ENCODE measurements at regions not wholly inside any gene's neighbourhood (a gene's known extent, or its start where the extent isn't known, plus 50 kb on each side); places are given as distances from the start of the nearest gene placed in this dataset.
"Not testable (repeated sequence)": the region's sequence is repeated elsewhere in the genome, so short reads cannot be mapped to it uniquely, and the experiment has no call there.

DNA sequence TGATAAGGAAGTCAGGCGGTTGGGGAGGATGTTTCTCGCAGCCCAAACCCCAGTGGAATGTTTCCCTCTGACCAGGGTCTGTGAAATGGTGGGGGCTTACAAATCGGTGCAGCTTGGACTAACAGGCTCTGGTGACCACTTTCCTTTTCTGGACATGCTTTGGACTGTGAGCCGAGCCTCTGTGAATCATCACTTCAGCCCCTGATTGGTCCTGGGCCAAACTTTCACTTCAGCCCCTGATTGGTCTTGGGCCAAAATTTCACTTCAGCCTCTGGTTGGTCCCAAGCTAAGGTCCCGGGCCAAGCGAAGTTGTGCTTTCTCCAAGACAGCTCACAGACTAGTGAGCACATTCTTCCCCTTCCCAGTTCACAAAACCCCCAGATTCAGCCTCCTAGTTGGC lies 223.7 kb upstream of the ANKRD20A1 start:
- H3K36me3 ChIP-seq (ENCODE audit: low read depth); DNase-seq (ENCODE audit: low spot score); H3K27ac ChIP-seq (ENCODE audit: poor library complexity, severe bottlenecking); H3K9me3 ChIP-seq (ENCODE audit: severe bottlenecking); H3K4me3 ChIP-seq (ENCODE audit: severe bottlenecking); ATAC-seq (ENCODE audit: low read depth); H3K4me1 ChIP-seq (ENCODE audit: insufficient read depth, poor library complexity, severe bottlenecking); H3K27me3 ChIP-seq (ENCODE audit: insufficient read depth, poor library complexity, severe bottlenecking): not testable (repeated sequence)

DNA sequence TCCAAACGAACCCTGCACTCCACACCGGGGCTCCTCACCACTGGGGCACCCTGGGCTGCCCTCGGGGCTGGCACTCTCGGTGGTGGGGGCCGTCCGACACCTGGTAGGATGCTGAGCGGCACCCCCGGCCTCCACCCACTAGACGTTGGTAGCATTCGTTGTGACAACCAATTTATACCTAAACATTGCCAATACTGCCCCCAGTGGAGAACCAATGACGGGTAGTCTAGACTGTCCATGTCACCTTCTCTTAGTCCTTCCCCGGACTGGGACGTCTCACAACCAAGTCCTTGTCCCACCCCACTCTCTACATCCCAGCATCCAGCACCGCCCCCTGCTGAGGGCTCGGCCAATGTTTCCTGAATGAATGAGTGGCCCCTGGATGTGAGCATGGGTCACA lies 246.8 kb upstream of the ANKRD20A1 start:
- not testable (repeated sequence) for H3K27ac ChIP-seq (ENCODE audit: poor library complexity, severe bottlenecking); H3K36me3 ChIP-seq (ENCODE audit: low read depth); H3K4me1 ChIP-seq (ENCODE audit: insufficient read depth, poor library complexity, severe bottlenecking); ATAC-seq (ENCODE audit: low read depth); H3K4me3 ChIP-seq (ENCODE audit: severe bottlenecking); H3K27me3 ChIP-seq (ENCODE audit: insufficient read depth, poor library complexity, severe bottlenecking); H3K9me3 ChIP-seq (ENCODE audit: severe bottlenecking)
- peak; percentile 71 for DNase-seq (ENCODE audit: low spot score)

DNA sequence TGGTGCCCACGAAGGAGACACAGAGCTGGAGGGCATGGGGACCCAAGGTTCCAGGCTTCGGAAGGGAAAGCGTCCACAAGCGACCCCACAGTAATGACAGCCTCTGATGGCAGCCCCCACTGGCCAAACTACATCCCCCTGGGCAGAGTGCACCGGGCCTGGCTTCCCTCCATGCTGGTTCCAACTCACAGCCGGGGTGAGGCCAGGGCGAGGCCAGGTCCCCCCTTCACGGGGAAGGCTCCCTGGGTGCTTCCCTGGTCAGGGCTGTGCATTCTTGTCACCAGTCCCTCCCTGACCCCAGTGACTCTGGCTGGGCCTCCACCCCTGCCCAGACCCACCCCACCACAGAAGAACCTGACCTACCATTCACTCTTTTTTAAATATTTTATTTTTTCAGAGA lies 248.9 kb upstream of the ANKRD20A1 start:
- H3K4me3 ChIP-seq (ENCODE audit: severe bottlenecking); H3K27me3 ChIP-seq (ENCODE audit: insufficient read depth, poor library complexity, severe bottlenecking); H3K36me3 ChIP-seq (ENCODE audit: low read depth); H3K4me1 ChIP-seq (ENCODE audit: insufficient read depth, poor library complexity, severe bottlenecking); H3K27ac ChIP-seq (ENCODE audit: poor library complexity, severe bottlenecking); ATAC-seq (ENCODE audit: low read depth); H3K9me3 ChIP-seq (ENCODE audit: severe bottlenecking); DNase-seq (ENCODE audit: low spot score): not testable (repeated sequence)

DNA sequence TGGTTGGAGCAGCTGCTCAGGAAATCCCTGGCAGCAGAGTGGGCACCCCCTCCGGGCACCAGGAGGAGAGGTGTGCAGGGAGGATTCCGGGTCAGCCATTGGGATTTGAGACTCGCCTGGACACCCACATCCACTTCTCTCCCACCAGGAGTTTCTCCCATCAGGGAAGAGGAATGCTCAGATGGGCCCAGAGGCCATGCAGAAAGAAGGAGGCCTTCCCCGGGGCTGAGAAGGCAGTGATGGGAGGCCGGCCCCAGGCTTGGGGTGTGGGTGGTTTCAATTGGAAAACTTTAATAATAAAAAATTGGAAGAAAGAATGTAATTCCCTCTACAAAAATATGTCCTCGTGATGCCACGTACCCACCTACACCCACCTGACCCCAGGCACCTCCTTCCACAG lies 249.3 kb upstream of the ANKRD20A1 start:
- DNase-seq (ENCODE audit: low spot score); H3K9me3 ChIP-seq (ENCODE audit: severe bottlenecking); H3K27ac ChIP-seq (ENCODE audit: poor library complexity, severe bottlenecking); H3K4me1 ChIP-seq (ENCODE audit: insufficient read depth, poor library complexity, severe bottlenecking); H3K27me3 ChIP-seq (ENCODE audit: insufficient read depth, poor library complexity, severe bottlenecking); H3K36me3 ChIP-seq (ENCODE audit: low read depth); H3K4me3 ChIP-seq (ENCODE audit: severe bottlenecking); ATAC-seq (ENCODE audit: low read depth): not testable (repeated sequence)

DNA sequence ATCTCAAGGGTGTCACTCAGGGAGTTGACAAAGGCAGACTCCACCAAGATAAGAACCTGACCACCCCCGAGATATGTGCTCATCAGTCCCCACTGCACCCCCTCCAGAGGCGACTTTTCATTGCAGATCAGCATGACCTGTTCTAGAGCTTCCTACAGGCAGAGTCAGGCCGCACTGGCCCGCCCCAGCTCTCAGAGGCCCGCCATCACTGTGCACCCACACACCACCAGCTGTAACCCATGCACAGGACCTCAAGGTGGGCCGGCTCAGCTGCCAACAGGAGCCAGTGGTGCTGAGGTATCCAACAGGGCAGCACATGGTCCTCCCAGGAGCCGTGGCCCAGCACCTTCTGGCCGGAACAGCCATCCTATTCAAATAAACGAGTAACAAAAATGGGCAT lies 253.6 kb upstream of the ANKRD20A1 start:
- ATAC-seq (ENCODE audit: low read depth), result not testable (repeated sequence)

DNA sequence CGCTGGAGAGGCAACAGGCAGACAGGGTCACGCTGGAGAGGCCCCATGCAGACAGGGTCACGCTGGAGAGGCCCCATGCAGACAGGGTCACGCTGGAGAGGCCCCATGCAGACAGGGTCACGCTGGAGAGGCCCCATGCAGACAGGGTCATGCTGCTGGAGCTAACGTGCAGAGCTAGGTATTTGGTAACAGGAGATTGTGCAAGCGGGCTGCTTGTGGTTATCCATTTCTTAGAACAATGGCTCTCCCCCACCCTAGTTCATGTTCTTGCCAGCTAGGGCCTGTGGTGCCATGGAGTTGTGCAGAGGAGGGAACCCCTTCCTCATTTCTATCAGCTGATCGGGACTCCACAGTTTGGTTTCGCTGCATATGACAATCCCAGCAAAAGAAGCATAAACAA lies 255.1 kb upstream of the ANKRD20A1 start:
- H3K27ac ChIP-seq (ENCODE audit: poor library complexity, severe bottlenecking); H3K9me3 ChIP-seq (ENCODE audit: severe bottlenecking); H3K27me3 ChIP-seq (ENCODE audit: insufficient read depth, poor library complexity, severe bottlenecking); ATAC-seq (ENCODE audit: low read depth); DNase-seq (ENCODE audit: low spot score); H3K4me3 ChIP-seq (ENCODE audit: severe bottlenecking); H3K36me3 ChIP-seq (ENCODE audit: low read depth); H3K4me1 ChIP-seq (ENCODE audit: insufficient read depth, poor library complexity, severe bottlenecking): not testable (repeated sequence)

More for the DNA sequence above, 253.6 kb upstream of the ANKRD20A1 start:
- not testable (repeated sequence) for H3K9me3 ChIP-seq (ENCODE audit: severe bottlenecking); H3K36me3 ChIP-seq (ENCODE audit: low read depth); H3K4me1 ChIP-seq (ENCODE audit: insufficient read depth, poor library complexity, severe bottlenecking); H3K27me3 ChIP-seq (ENCODE audit: insufficient read depth, poor library complexity, severe bottlenecking); H3K27ac ChIP-seq (ENCODE audit: poor library complexity, severe bottlenecking); DNase-seq (ENCODE audit: low spot score); H3K4me3 ChIP-seq (ENCODE audit: severe bottlenecking)

DNA sequence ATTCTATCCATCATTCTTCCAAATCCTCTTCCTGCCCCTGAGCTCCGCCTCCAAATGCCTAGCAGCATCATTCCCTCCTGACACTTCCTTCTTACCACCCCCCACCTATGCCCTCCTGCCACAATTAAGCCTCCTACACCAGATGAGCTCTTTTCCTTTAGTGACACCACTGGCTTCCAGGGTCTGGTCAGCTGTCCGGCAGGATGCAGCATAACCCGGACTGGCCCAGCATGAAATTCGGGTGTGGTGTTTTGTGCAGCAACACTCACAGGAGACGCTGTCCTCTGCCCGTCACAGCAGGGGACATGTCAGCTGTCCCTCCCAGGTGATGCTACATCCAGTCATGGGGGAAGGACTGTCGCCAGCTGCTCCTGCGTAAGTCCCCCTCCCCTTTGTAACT lies 266.3 kb upstream of the ANKRD20A1 start:
- H3K27me3 ChIP-seq (ENCODE audit: insufficient read depth, poor library complexity, severe bottlenecking), result not testable (repeated sequence)

DNA sequence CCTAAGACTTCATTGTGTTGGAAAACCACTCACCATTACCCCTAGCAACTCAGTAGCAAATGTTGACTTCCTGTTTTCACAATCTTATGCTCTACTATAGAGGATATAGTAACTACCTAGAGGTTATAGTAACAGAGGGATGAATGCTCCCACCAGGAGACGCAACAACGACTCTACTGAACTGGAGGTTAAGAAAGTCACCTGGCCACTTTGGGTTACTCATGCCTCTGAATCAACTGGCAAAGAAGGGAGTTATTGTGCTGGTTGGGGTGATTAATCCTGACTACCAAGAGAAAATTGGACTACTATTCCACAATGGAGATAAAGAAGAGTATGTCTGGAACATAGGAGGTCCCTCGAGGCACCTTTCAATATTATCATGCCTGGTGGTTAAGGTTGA lies 302.9 kb upstream of the ANKRD20A1 start:
- H3K27me3 ChIP-seq (ENCODE audit: insufficient read depth, poor library complexity, severe bottlenecking); H3K4me3 ChIP-seq (ENCODE audit: severe bottlenecking); H3K4me1 ChIP-seq (ENCODE audit: insufficient read depth, poor library complexity, severe bottlenecking); H3K27ac ChIP-seq (ENCODE audit: poor library complexity, severe bottlenecking); DNase-seq (ENCODE audit: low spot score); H3K9me3 ChIP-seq (ENCODE audit: severe bottlenecking); H3K36me3 ChIP-seq (ENCODE audit: low read depth): not testable (repeated sequence)
- ATAC-seq (ENCODE audit: low read depth), result peak; percentile 88

More for the DNA sequence above, 266.3 kb upstream of the ANKRD20A1 start:
- DNase-seq (ENCODE audit: low spot score); H3K27ac ChIP-seq (ENCODE audit: poor library complexity, severe bottlenecking); ATAC-seq (ENCODE audit: low read depth); H3K4me3 ChIP-seq (ENCODE audit: severe bottlenecking); H3K4me1 ChIP-seq (ENCODE audit: insufficient read depth, poor library complexity, severe bottlenecking); H3K36me3 ChIP-seq (ENCODE audit: low read depth); H3K9me3 ChIP-seq (ENCODE audit: severe bottlenecking): not testable (repeated sequence)

DNA sequence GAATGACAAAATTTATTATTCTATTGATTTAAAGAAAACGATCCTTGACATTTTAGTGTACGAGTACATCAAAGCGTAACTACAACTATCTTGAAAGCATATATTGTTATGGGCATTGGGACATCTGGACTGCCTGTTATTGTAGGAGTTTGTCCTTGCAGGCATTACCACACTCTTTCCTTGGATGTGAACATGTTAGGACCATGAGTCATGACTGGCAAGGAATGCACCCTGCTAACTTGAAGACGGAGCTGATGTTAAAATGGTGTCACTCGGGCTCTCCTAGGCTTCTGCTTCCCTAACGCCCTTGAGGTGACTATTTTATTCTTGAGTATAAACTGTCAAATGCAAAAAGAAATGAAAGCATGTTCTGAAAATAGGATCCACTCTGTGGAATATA lies 308.7 kb upstream of the ANKRD20A1 start:
- H3K4me3 ChIP-seq (ENCODE audit: severe bottlenecking); H3K9me3 ChIP-seq (ENCODE audit: severe bottlenecking); H3K27ac ChIP-seq (ENCODE audit: poor library complexity, severe bottlenecking); H3K36me3 ChIP-seq (ENCODE audit: low read depth); H3K4me1 ChIP-seq (ENCODE audit: insufficient read depth, poor library complexity, severe bottlenecking); H3K27me3 ChIP-seq (ENCODE audit: insufficient read depth, poor library complexity, severe bottlenecking); DNase-seq (ENCODE audit: low spot score): not testable (repeated sequence)
- peak; percentile 62; the same call in 1 of the 3 replicates for ATAC-seq (ENCODE audit: low read depth)

DNA sequence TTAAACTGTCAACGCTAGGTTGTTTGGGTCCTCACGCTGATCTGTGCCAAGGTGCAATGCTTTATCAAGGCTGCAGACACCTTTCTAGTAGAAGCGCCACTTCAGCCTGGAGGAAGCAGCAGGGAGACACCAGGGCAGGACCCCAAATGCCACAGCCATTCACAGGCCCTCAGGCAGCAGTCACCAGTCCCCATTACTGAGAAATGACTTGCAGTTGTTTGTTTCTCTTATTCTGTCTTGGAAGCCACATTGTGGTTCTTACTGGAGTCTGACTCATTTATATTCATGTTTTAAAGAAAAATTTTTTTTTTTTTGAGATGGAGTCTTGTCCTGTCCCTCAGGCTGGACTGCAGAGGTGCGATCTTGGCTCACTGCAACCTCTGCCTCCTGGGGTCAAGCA lies 328.9 kb upstream of the ANKRD20A1 start:
- not testable (repeated sequence) for ATAC-seq (ENCODE audit: low read depth); DNase-seq (ENCODE audit: low spot score); H3K27ac ChIP-seq (ENCODE audit: poor library complexity, severe bottlenecking); H3K36me3 ChIP-seq (ENCODE audit: low read depth); H3K9me3 ChIP-seq (ENCODE audit: severe bottlenecking); H3K4me1 ChIP-seq (ENCODE audit: insufficient read depth, poor library complexity, severe bottlenecking); H3K27me3 ChIP-seq (ENCODE audit: insufficient read depth, poor library complexity, severe bottlenecking); H3K4me3 ChIP-seq (ENCODE audit: severe bottlenecking)

DNA sequence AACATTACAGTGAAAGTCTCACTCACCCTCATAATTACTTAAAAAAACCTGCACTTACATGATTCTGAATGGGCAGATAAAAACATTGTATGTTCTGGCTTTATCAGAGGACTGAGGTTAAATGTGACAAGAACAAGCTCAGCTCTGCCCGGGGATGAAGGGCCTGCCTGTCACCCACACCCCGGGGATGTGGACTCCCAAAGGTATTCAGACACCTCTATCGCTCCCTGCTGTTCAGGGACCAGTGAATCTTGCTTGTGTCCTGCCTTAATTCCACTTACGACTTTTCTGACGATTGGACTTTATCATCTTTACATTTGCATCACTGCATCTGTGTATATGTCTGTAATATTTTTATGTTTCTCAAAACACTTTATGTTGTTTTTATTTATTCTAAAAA lies 341.8 kb upstream of the ANKRD20A1 start:
- not testable (repeated sequence) for H3K36me3 ChIP-seq (ENCODE audit: low read depth); ATAC-seq (ENCODE audit: low read depth); DNase-seq (ENCODE audit: low spot score); H3K27me3 ChIP-seq (ENCODE audit: insufficient read depth, poor library complexity, severe bottlenecking); H3K9me3 ChIP-seq (ENCODE audit: severe bottlenecking); H3K27ac ChIP-seq (ENCODE audit: poor library complexity, severe bottlenecking); H3K4me3 ChIP-seq (ENCODE audit: severe bottlenecking); H3K4me1 ChIP-seq (ENCODE audit: insufficient read depth, poor library complexity, severe bottlenecking)

DNA sequence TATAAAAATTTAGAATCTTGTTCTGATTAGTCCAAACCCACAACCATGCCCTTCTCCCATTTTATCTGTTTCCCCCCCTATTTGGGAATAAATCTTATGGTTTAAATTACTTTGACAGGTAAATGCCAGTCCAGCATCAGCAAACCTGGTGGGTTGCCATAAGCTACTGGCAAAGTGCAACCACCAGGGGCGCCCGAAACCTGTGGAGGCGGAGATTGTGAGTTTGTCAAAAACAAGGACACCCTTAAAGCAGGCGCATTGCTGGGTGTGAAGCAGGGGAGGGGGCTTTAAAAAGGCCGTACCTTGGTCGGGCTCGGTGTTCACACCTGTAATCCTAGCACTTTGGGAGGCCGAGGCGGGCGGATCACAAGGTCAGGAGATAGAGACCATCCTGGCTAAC lies 344.1 kb upstream of the ANKRD20A1 start:
- ATAC-seq (ENCODE audit: low read depth); H3K4me3 ChIP-seq (ENCODE audit: severe bottlenecking); DNase-seq (ENCODE audit: low spot score); H3K4me1 ChIP-seq (ENCODE audit: insufficient read depth, poor library complexity, severe bottlenecking); H3K36me3 ChIP-seq (ENCODE audit: low read depth); H3K9me3 ChIP-seq (ENCODE audit: severe bottlenecking); H3K27ac ChIP-seq (ENCODE audit: poor library complexity, severe bottlenecking); H3K27me3 ChIP-seq (ENCODE audit: insufficient read depth, poor library complexity, severe bottlenecking): not testable (repeated sequence)

Measured in RWPE2 (cell line).